ENCODE measurements at regions not wholly inside any gene's neighbourhood (a gene's known extent, or its start where the extent isn't known, plus 50 kb on each side); places are given as distances from the start of the nearest gene placed in this dataset.

- TF ChIP-seq ZNF318 (CRISPR knock-in tag; IDR thresholded peaks at IDR 0.05) (no peak), ZNF75D (CRISPR knock-in tag; IDR thresholded peaks at IDR 0.05; ENCODE audit: borderline replicate concordance) (no peak), RARA (CRISPR knock-in tag; IDR thresholded peaks at IDR 0.05) (peak; percentile 32; the same call in 1 of the 2 replicates), POLR2G (IDR thresholded peaks at IDR 0.05; ENCODE audit: low read depth, low read length) (0 out of 2 replicates have a peak, but pooled peaks have one; percentile 28), ZNF605 (CRISPR knock-in tag; IDR thresholded peaks at IDR 0.05) (0 out of 2 replicates have a peak, but pooled peaks have one; percentile 13), ARID5B (CRISPR knock-in tag; IDR thresholded peaks at IDR 0.05) (peak; percentile 47), SRF (IDR thresholded peaks at IDR 0.05; ENCODE audit: low read depth, low read length) (no peak), ZMYM3 (CRISPR knock-in tag; IDR thresholded peaks at IDR 0.05) (0 out of 2 replicates have a peak, but pooled peaks have one; percentile 70), TFDP2 (CRISPR knock-in tag; IDR thresholded peaks at IDR 0.05) (0 out of 2 replicates have a peak, but pooled peaks have one; percentile 14), GMEB1 (CRISPR knock-in tag; IDR thresholded peaks at IDR 0.05; ENCODE audit: borderline replicate concordance) (0 out of 2 replicates have a peak, but pooled peaks have one; percentile 18)
Measured at GRCh38 chr5:173727839-173728778, 111.7 kb upstream of the BOD1 start (continued).

Data from HepG2 (cell line).